Gastrocnemius medialis (tissue), 4 donors: ENCODE measurements at regions not wholly inside any gene's neighbourhood (a gene's known extent, or its start where the extent isn't known, plus 50 kb on each side); places are given as distances from the start of the nearest gene placed in this dataset.

Source experiments
- CTCF ChIP-seq, 5 experiments: fragments of 450-650 bp in 3 of 5; fragments of 200-600 bp in 2 of 5; sonication (generic) in 2 of 5; IDR thresholded peaks in 4 of 5; conservative IDR thresholded peaks in 1 of 5; 1 replicate in 4 of 5; 2 replicates in 1 of 5; pipeline ENCODE4 v1.5.1; 2016 to 2019; ENCODE audit warnings: antibody characterized with exemption in 5 of 5, mild to moderate bottlenecking in 3 of 5, moderate library complexity in 3 of 5
- POLR2A ChIP-seq, 2 donors: fragments of 450-650 bp; IDR thresholded peaks; one replicate each; pipeline ENCODE4 v1.6.1; 2017; ENCODE audit warnings: antibody characterized with exemption in 2 of 2, mild to moderate bottlenecking in 2 of 2, moderate library complexity in 2 of 2

GRCh38 chr14:82602794-82603193 is 1069.1 kb upstream of the SEL1L start:
- no peak for TF ChIP-seq CTCF (IDR thresholded peaks at IDR 0.05 in 4 of 5, conservative IDR thresholded peaks at IDR 0.05 in 1 of 5)
- no peak for TF ChIP-seq POLR2A (IDR thresholded peaks at IDR 0.05)
